Urinary bladder (tissue), 3 donors: ENCODE measurements at regions not wholly inside any gene's neighbourhood (a gene's known extent, or its start where the extent isn't known, plus 50 kb on each side); places are given as distances from the start of the nearest gene placed in this dataset.

Source experiments
- DNase-seq: peaks from one replicate; pipeline ENCODE4 v3.0.0-alpha.2; 2015; ENCODE audit errors: extremely low spot score
- H3K27ac ChIP-seq: one replicate; pipeline ENCODE4 v1.5.1; 2013; ENCODE audit warnings: low read depth, mild to moderate bottlenecking, moderate library complexity
- H3K36me3 ChIP-seq: one replicate; pipeline ENCODE4 v1.6.1; 2013; ENCODE audit warnings: mild to moderate bottlenecking, moderate library complexity; ENCODE audit not compliant: insufficient read depth
- H3K4me1 ChIP-seq: one replicate; pipeline ENCODE4 v1.6.1; 2013; ENCODE audit warnings: mild to moderate bottlenecking, moderate library complexity; ENCODE audit not compliant: insufficient read depth
- H3K4me3 ChIP-seq: one replicate; pipeline ENCODE4 v1.5.1; 2013; ENCODE audit warnings: low read depth, low read length
- WGBS: extraction: QIAGEN DNeasy Blood & Tissue Kit; methylation state at CpG from one replicate; pipeline ENCODE4 v1.1.7; 2013; 5-methylcytosine and 5-hydroxymethylcytosine counted together
- donor health status: healthy with polysubstance abuse.
- donor health status: healthy.

DNA sequence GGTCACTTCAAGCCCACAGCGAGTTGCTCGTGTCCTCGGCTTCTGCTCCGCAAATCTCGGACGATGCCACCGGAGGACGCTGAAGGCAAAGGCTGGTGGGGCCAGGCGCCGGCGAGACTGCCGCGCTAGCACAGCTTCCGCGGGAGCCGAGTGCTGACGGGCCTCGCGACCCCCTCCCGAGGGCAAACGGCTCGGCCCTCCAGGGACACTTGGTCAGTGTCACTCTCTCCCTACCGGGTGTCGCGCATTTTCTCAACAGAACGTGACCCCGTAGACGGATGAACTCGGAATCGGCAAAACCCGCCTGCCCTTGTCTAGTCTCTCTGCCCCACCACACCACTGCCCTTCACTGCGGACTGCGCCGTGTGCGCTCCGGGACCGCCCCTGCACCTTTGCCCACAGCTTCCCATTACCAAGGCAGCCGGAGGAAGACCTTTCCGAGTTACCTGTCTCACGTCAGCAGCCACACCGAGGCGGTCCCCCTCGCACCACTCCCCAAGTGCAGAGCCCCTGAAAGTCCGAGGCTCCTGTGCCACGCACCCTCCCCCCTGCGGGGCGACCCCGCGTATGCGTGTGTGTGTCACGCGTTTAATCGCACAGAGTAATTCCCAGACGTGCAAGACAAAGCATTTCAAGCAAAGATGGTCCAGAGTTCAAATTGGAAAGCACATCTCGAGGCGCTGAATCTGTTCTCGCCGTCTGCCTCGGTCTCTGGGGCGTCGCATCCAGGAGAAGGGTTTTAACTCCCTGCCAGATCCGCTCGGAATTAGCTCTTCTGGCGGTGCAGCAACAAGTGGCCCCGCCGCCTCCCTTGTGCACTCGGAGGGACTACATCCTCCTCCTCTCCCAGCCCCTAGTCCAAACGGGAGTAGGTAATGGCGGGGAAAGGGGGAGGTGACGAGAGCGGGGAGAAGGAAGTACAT is 245.0 kb upstream of the TOPAZ1 start:
- no peak for DNase-seq
- WGBS: 2% methylated on average over 71 of the region's 71 CpGs
- H3K4me1 ChIP-seq: peaks cover 4% of the 10 kb centered on the region
- no peaks in the 10 kb centered on the region for H3K36me3 ChIP-seq
- H3K4me3 ChIP-seq: peak overlapping the region; percentile 8
- no peak overlapping the region for H3K27ac ChIP-seq

DNA sequence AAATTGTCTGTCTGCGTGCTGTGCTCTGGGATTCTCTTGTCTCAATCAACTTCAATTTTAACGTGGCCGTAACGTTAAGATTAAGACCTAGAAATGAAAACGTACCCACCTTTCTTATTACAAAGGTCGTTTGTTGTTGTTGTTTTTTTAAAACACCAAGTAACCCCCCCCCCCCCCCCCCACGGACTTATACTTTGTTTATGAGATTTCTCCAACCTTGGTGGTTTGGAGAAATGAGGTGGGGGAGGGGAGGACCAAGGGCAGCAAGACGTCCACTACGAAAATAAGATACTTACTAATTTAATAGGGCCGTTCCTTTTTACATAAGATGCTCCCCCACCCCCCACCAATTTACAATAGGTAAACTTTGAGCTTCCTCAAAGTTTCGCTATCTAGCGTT is 244.4 kb upstream of the TOPAZ1 start:
- Histone ChIP-seq H3K27ac (no peak overlapping the region), H3K4me1 (peaks cover 4% of the 10 kb centered on the region), H3K36me3 (no peaks in the 10 kb centered on the region), H3K4me3 (no peak overlapping the region)
- no peak for DNase-seq
- WGBS: 3% methylated on average over 12 of the region's 12 CpGs

DNA sequence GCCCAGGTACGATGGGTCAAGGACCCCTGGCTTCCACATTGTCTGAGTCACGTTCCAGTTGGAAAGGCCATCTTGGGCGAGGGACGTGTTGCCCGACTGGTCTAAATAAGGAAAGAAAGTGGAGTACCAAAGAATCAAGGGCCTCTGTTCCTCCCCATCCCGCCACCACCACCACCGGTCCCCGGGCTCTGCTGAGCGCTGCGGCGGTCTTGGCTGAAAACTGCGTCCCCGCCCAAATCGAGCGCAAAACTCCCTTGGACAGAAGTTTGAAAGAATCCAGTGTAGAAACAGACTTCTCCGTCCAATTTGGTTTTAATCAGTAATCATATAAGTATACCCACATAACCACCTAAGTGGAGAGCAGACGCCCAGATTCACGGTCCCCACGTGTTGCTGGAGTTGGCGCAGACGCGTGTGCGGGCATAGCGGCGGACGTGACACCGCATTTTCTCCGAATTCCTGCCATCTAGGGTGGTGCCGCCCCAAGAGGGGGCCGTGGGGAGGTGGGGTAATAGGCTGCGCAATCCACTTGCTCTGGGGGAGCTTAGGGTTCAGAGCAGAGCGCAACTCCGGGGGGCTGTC is 243.8 kb upstream of the TOPAZ1 start:
- no peak for DNase-seq
- Histone ChIP-seq H3K27ac (no peak overlapping the region), H3K4me3 (no peak overlapping the region), H3K4me1 (peaks cover 4% of the 10 kb centered on the region), H3K36me3 (no peaks in the 10 kb centered on the region)
- 3% methylated on average over 33 of the region's 33 CpGs for WGBS

DNA sequence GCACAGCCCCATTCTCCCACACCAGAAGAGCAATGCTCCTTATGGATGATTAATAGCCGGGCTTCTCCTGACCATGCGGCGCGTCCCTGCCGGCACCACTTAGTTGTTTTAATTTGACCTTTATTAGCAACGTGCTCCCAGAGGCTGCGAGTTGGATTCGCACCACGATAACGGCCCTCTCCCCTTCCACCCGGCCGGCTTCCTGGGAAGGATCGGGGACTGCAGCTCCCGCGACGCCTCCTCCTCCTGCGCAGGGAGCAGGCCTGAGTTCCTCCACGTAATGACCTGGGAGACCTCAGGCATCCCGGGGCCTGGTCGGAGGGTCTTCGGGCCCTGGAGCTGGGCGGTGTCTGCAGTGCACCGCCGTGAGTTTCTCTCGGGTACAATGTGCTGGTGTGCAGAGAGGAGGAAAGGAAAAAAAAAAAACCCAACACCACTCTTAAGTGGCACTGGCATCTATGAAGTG is 243.3 kb upstream of the TOPAZ1 start:
- Histone ChIP-seq H3K27ac (no peak overlapping the region), H3K4me3 (peak overlapping the region; percentile 33), H3K4me1 (peaks cover 4% of the 10 kb centered on the region), H3K36me3 (no peaks in the 10 kb centered on the region)
- WGBS: 2% methylated on average over 25 of the region's 25 CpGs
- no peak for DNase-seq

DNA sequence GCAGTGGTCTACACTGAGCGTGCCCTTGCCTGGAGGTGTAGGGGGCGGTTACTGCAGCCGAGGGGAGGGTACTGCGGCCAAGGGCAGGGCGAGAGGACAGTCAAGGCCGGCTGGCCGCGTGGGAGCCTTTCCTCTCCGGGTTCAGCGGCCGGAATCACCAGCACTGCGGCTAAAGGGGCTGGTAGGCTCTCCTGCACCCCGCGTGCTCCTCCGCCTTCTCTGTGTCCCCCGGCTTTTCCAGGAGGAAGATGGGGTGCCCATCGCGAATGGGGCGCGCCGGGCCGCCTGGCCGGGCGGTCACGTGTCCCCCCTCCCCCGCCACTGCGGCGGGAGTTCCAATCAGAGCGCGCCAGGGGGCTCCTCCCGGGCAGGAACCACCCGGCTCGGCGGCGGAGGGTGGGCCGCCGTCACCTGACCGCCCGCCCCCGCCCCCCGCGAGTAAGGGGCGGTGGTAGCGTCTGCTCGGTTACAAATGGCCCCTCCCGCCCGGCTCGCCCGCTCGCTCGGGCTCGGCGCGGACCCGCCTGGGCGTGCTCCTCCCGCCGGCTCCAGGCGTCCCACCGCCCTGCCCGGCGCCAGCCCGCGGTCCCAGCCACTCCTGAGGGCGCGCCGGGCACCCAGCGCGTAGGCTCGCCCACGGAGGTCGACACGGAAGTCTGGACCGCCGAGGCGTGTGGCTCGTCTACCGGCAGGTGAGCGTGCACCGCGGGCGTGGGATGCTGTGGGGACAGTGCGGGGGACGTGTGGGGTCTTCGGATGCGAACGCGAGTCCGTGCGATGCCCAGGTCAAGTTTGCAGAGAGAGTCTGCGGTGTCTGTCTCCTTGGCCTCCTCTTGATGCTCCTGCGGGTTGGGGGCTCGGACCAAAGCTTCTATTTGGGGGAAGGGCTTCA is 242.6 kb upstream of the TOPAZ1 start:
- DNase-seq: no peak
- Histone ChIP-seq H3K36me3 (no peaks in the 10 kb centered on the region), H3K4me1 (peaks cover 4% of the 10 kb centered on the region), H3K27ac (no peak overlapping the region), H3K4me3 (peak overlapping the region; percentile 33)
- 2% methylated on average over 93 of the region's 93 CpGs for WGBS

DNA sequence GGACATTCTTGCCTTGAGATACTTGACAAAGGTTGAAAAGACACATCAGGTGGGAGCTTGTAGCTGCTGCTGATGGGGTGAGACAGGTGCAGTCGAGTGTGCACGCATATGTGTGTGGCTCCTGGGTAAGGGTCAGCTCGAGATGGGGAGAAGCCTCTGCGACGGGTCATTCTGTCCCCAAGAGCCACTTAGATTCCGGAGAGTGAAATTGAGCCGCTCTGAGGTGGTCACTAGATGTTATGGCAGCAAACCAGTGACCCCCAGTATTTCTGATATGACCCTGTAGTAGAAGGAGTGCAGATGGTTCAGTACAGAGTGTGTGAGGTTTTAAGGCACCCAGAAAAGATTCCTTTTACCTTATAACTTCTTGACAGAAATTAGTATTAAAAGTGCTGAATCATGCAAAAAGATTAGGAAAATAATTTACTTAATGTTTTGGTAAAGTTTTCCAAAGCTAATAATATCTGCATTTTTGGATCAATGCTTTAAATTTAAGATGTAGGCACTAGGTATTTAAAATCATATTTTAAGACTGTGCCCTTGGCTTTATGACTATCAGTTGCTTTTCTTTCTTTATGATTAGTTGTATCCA is 241.9 kb upstream of the TOPAZ1 start:
- no peaks in the 10 kb centered on the region for H3K36me3 ChIP-seq
- DNase-seq: no peak
- WGBS: 72% methylated on average over 7 of the region's 7 CpGs
- peaks cover 4% of the 10 kb centered on the region for H3K4me1 ChIP-seq
- no peak overlapping the region for H3K27ac ChIP-seq
- H3K4me3 ChIP-seq: no peak overlapping the region

DNA sequence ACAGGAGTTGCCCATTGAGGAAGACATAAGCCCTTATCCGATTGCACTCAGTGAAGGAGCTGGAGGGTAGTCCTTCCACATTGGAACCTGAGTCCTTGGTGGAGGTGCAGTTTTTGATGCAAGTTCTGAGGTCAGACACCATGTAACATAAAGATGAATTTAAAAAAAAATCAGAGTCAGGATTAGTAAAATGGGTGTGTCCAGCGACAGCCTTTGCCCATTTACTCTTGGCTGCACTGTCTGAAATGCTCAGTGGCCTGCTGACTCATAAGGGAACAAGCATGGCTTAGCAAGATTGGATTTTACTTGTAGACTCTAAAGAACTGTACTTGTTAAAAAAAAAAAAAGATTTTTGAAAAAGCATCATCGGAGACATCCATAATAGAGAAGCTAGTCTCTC is 241.1 kb upstream of the TOPAZ1 start:
- DNase-seq: no peak
- Histone ChIP-seq H3K4me3 (no peak overlapping the region), H3K36me3 (no peaks in the 10 kb centered on the region), H3K27ac (no peak overlapping the region), H3K4me1 (peaks cover 4% of the 10 kb centered on the region)
- WGBS: 81% methylated on average over 3 of the region's 3 CpGs

DNA sequence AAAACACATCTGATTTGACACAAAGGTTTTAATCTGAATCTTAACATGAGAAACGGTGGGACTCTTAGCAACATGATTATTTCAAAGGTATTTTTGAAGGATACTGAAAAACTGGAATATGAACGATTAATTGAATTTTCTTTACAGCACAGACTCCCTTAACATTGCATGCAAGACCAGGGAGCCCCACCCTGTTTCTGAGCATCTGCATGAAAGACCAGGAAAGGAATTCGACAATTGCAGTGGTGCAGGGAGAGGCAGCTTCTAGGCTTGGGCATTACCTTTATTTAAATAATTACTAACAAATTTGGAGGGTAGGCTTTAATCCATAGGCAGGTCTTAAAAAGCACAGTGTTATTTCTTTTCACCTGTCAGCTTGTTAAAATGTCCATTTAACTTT is 240.6 kb upstream of the TOPAZ1 start:
- no peak for DNase-seq
- H3K4me3 ChIP-seq: no peak overlapping the region
- 66% methylated on average over 3 of the region's 3 CpGs for WGBS
- H3K27ac ChIP-seq: no peak overlapping the region
- no peaks in the 10 kb centered on the region for H3K36me3 ChIP-seq
- H3K4me1 ChIP-seq: peaks cover 4% of the 10 kb centered on the region

DNA sequence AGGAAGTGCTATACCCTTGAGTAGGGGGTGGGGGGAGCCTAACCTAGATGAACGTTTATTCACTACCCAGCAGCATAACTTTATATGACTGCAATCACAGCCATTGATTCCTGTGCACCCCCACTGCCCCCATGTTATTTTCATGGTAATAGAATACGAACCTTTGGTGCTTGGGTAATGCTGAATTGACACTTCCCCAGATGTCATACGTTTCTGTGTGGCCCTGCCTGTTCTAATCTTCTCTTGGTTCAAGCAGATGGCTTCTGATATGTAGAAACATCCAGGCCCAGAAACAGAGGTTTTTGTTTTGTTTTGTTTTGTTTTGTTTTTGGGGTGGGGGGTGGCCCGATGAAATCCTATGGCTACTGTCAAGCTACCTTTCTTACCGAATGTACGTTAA is 237.9 kb upstream of the TOPAZ1 start:
- no peaks in the 10 kb centered on the region for H3K36me3 ChIP-seq
- H3K4me1 ChIP-seq: no peaks in the 10 kb centered on the region
- no peak for DNase-seq
- WGBS: 65% methylated on average over 6 of the region's 6 CpGs
- no peak overlapping the region for H3K27ac ChIP-seq
- no peak overlapping the region for H3K4me3 ChIP-seq

DNA sequence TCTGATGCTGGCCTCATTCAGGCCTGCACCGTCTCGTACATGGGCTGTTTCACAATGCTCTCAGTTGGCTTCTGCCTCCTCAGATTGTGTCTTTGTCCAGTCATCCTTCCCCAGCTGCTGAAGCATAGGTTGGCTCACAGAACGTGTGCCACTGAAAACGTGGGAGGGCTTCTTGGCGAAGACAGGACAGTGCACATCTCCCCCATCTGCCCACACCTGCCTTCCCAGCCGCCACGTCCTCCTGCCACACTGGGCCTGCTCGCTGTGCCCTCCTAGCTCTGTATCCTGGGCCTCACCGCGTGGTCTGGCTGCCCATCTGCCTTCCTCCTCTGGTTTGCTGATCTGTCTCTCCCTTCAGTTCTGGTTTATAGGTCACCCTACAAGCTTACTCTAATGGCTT is 230.0 kb upstream of the TOPAZ1 start:
- Histone ChIP-seq H3K4me1 (no peaks in the 10 kb centered on the region), H3K27ac (no peak overlapping the region), H3K4me3 (no peak overlapping the region), H3K36me3 (no peaks in the 10 kb centered on the region)
- DNase-seq: no peak
- WGBS: 90% methylated on average over 10 of the region's 10 CpGs

DNA sequence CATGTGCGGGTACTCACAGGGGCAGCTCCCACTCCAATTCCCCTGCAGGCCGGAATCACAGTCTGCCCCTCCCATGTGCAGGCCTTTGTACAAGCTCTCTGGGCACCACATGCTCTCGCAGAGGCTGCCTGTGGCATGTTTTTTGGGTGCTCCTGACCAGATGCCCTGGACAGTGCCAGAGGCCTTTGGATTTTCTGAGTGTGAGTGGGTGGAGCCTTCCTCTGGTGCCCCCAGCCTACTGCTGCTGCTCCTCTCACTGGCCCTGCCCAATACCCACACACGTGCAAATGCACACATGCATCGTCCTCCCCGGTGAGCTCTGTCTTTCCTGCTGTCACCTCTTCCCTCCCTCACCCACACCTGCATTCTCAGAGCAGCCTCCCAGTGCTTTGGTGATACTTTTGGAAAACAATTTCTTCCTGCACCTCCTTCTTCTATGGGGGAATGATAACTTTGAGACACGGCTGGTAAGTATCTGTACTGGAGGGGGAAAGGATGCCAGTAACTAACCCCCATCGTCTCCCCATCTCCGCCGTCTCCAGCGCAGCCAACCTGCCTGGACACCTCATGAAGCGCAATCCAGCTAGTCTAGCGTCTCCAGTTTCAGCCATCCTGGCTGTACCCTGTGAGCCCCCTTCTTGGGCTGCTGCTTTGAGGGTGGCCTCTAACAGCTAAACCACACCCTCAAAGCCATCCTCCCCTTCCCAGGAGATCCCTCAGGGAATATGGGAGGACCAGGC is 229.4 kb upstream of the TOPAZ1 start:
- WGBS: 82% methylated on average over 13 of the region's 13 CpGs
- no peaks in the 10 kb centered on the region for H3K36me3 ChIP-seq
- H3K4me3 ChIP-seq: no peak overlapping the region
- no peaks in the 10 kb centered on the region for H3K4me1 ChIP-seq
- DNase-seq: no peak
- no peak overlapping the region for H3K27ac ChIP-seq

DNA sequence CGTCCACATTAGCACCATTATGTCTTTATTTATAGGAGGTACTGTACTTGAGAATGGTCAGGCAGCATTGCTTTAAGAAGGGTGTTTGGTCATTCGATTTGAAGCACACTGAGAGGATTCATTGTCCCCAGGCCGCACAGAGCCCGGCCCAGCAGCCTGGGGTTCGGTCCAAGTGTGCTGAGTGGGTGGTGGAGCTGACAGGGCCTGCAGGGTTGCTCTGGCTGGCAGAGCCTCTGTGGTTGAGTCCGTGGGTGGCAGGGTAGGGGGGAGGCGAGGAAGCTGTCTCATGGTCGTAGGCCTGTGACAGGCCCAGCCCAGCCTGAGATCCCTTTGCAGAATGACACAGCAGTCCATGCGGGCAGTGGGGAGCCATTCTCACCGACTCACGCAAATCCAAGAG is 227.7 kb upstream of the TOPAZ1 start:
- Histone ChIP-seq H3K36me3 (no peaks in the 10 kb centered on the region), H3K27ac (no peak overlapping the region), H3K4me1 (no peaks in the 10 kb centered on the region), H3K4me3 (no peak overlapping the region)
- DNase-seq: no peak
- 81% methylated on average over 11 of the region's 11 CpGs for WGBS

DNA sequence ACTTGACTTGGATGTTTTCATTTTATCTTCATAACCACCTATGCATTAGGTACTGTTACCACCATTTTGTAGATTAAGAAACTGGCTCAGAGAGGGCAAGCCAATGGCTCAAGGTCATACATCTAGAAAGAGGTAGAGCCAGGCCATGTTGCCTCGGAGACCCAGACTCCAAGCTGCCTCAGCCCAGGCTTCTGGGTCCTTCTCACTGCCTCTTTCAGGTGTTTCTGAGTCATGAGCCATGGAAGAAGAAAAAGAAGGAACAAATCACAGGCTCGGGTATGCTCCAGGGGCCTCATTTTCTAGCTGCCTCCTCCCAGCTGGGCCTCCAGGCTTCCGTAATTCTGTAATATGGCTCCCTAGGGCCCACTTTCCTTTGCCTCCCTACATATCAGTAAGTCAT is 226.5 kb upstream of the TOPAZ1 start:
- H3K27ac ChIP-seq: no peak overlapping the region
- DNase-seq: no peak
- H3K4me3 ChIP-seq: no peak overlapping the region
- no peaks in the 10 kb centered on the region for H3K36me3 ChIP-seq
- WGBS: 79% methylated on average over 3 of the region's 3 CpGs
- H3K4me1 ChIP-seq: no peaks in the 10 kb centered on the region
